Activated CD4-positive, alpha-beta memory T cell treated with anti-CD3 and anti-CD28 coated beads, Interleukin-2, amount 10 ng/mL, durations not matched to agents 7 days and 5 days (primary cell): ENCODE measurements at regions not wholly inside any gene's neighbourhood (a gene's known extent, or its start where the extent isn't known, plus 50 kb on each side); places are given as distances from the start of the nearest gene placed in this dataset.
A peak's percentile ranks its signal among the peaks of the same experiment; 100 is the strongest.

Source experiments
- CTCF ChIA-PET: fragments of 350-600 bp; sonication (Branson Sonifier 250); formaldehyde crosslinking; loops from one replicate; lab custom pipeline; 2021; ENCODE audit warnings: antibody characterized with exemption, inconsistent platforms; lab: Charles Lee
- POLR2A ChIA-PET: fragments of 350-600 bp; sonication (Branson Sonifier 250); formaldehyde crosslinking; loops from one replicate; lab custom pipeline; 2021; ENCODE audit warnings: antibody characterized with exemption; lab: Charles Lee
- DNase-seq: peaks from one replicate; pipeline ENCODE4 v3.0.0-alpha.2; 2020
- H3K27ac Mint-ChIP-seq: one replicate; pipeline ENCODE4 v1.8.0; 2021; ENCODE audit warnings: mild to moderate bottlenecking, mixed read lengths
- H3K27me3 Mint-ChIP-seq: one replicate; pipeline ENCODE4 v1.8.0; 2021; ENCODE audit warnings: mixed read lengths
- H3K36me3 Mint-ChIP-seq: one replicate; pipeline ENCODE4 v1.8.0; 2021; ENCODE audit warnings: low read depth, mixed read lengths
- H3K4me1 Mint-ChIP-seq: one replicate; pipeline ENCODE4 v1.8.0; 2021; ENCODE audit warnings: mixed read lengths
- H3K4me3 Mint-ChIP-seq: one replicate; pipeline ENCODE4 v1.8.0; 2021; ENCODE audit warnings: mild to moderate bottlenecking, mixed read lengths
- H3K9me3 Mint-ChIP-seq: one replicate; pipeline ENCODE4 v1.8.0; 2021; ENCODE audit warnings: mixed read lengths

- CTCF ChIA-PET, result no interaction called here
- no peak overlapping the region for H3K27ac Mint-ChIP-seq
- peaks cover 6% of the 10 kb centered on the region for H3K9me3 Mint-ChIP-seq
- H3K4me3 Mint-ChIP-seq, result no peak overlapping the region
- POLR2A ChIA-PET, result no interaction called here
- H3K36me3 Mint-ChIP-seq, result peaks cover 6% of the 10 kb centered on the region
- no peaks in the 10 kb centered on the region for H3K27me3 Mint-ChIP-seq
- H3K4me1 Mint-ChIP-seq, result peaks cover 19% of the 10 kb centered on the region
- no peak for DNase-seq
Measured at GRCh38 chr11:128204898-128205297, 382.5 kb downstream of the ETS1 start.

- Mint-ChIP-seq H3K27ac (no peak overlapping the region), H3K27me3 (no peaks in the 10 kb centered on the region), H3K36me3 (peaks cover 4% of the 10 kb centered on the region), H3K9me3 (peaks cover 2% of the 10 kb centered on the region), H3K4me1 (peaks cover 17% of the 10 kb centered on the region), H3K4me3 (no peak overlapping the region)
- CTCF ChIA-PET, result no interaction called here
- POLR2A ChIA-PET, result no interaction called here
- DNase-seq, result no peak
Measured at GRCh38 chr11:128201801-128202200, 385.6 kb downstream of the ETS1 start.

- ChIA-PET POLR2A (no interaction called here), CTCF (no interaction called here)
- Mint-ChIP-seq H3K27me3 (no peaks in the 10 kb centered on the region), H3K36me3 (peaks cover under 1% of the 10 kb centered on the region), H3K4me1 (peaks cover 19% of the 10 kb centered on the region), H3K4me3 (no peak overlapping the region), H3K27ac (no peak overlapping the region), H3K9me3 (no peaks in the 10 kb centered on the region)
- DNase-seq, result no peak
Measured at GRCh38 chr11:128201009-128201408, 386.3 kb downstream of the ETS1 start.

- POLR2A ChIA-PET, result no interaction called here
- CTCF ChIA-PET, result no interaction called here
- peaks cover 21% of the 10 kb centered on the region for H3K4me1 Mint-ChIP-seq
- no peaks in the 10 kb centered on the region for H3K27me3 Mint-ChIP-seq
- H3K9me3 Mint-ChIP-seq, result no peaks in the 10 kb centered on the region
- no peaks in the 10 kb centered on the region for H3K36me3 Mint-ChIP-seq
- H3K4me3 Mint-ChIP-seq, result no peak overlapping the region
- no peak overlapping the region for H3K27ac Mint-ChIP-seq
- DNase-seq, result no peak
Measured at GRCh38 chr11:128200467-128200866, 386.9 kb downstream of the ETS1 start.

GRCh38 chr11:128198216-128198772, 389.1 kb downstream of the ETS1 start:
- H3K27ac Mint-ChIP-seq, result no peak overlapping the region
- CTCF ChIA-PET, result interaction anchor here (1.2 kb wide), 1 partner anchor 633 kb away, joined by 5 read pairs; no protein-coding TSS in a partner anchor
- peaks cover 42% of the 10 kb centered on the region for H3K4me1 Mint-ChIP-seq

GRCh38 chr11:128196235-128196634, 391.1 kb downstream of the ETS1 start:
- ChIA-PET POLR2A (no interaction called here), CTCF (no interaction called here)
- DNase-seq, result no peak
- no peak overlapping the region for H3K27ac Mint-ChIP-seq
- peaks cover 2% of the 10 kb centered on the region for H3K27me3 Mint-ChIP-seq
- no peak overlapping the region for H3K4me3 Mint-ChIP-seq
- H3K4me1 Mint-ChIP-seq, result peaks cover 34% of the 10 kb centered on the region
- H3K9me3 Mint-ChIP-seq, result no peaks in the 10 kb centered on the region
- H3K36me3 Mint-ChIP-seq, result no peaks in the 10 kb centered on the region

More at GRCh38 chr11:128198216-128198772, 389.1 kb downstream of the ETS1 start:
- H3K9me3 Mint-ChIP-seq, result no peaks in the 10 kb centered on the region
- POLR2A ChIA-PET, result interaction anchor here (1.0 kb wide), 2 partner anchors 319 to 327 kb away, joined by 3 read pairs; no protein-coding TSS in a partner anchor
- peaks cover 2% of the 10 kb centered on the region for H3K27me3 Mint-ChIP-seq
- H3K36me3 Mint-ChIP-seq, result no peaks in the 10 kb centered on the region
- H3K4me3 Mint-ChIP-seq, result no peak overlapping the region
- DNase-seq, result no peak

GRCh38 chr11:128195756-128196155, 391.6 kb downstream of the ETS1 start:
- Mint-ChIP-seq H3K4me3 (no peak overlapping the region), H3K27ac (no peak overlapping the region), H3K9me3 (no peaks in the 10 kb centered on the region), H3K36me3 (no peaks in the 10 kb centered on the region), H3K4me1 (peaks cover 32% of the 10 kb centered on the region), H3K27me3 (peaks cover 2% of the 10 kb centered on the region)
- POLR2A ChIA-PET, result interaction anchor here (1.4 kb wide), 2 partner anchors 94 to 434 kb away, joined by 3 read pairs; no protein-coding TSS in a partner anchor
- DNase-seq, result no peak
- CTCF ChIA-PET, result interaction anchor here (1.3 to 1.7 kb wide), 2 partner anchors 94 to 436 kb away, joined by 4 read pairs; no protein-coding TSS in a partner anchor

- no peak overlapping the region for H3K27ac Mint-ChIP-seq
- H3K9me3 Mint-ChIP-seq, result no peaks in the 10 kb centered on the region
- H3K27me3 Mint-ChIP-seq, result peaks cover 2% of the 10 kb centered on the region
- ChIA-PET CTCF (interaction anchor here (1.0 to 1.7 kb wide), 3 partner anchors 94 to 636 kb away, joined by 3 to 4 read pairs (median 4); no protein-coding TSS in a partner anchor), POLR2A (interaction anchor here (1.4 kb wide), 2 partner anchors 94 to 434 kb away, joined by 3 read pairs; no protein-coding TSS in a partner anchor)
- DNase-seq, result peak; percentile 53
- no peaks in the 10 kb centered on the region for H3K36me3 Mint-ChIP-seq
- H3K4me1 Mint-ChIP-seq, result peaks cover 33% of the 10 kb centered on the region
- H3K4me3 Mint-ChIP-seq, result no peak overlapping the region
Measured at GRCh38 chr11:128195057-128195751, 392.2 kb downstream of the ETS1 start.

- H3K27me3 Mint-ChIP-seq, result peaks cover 2% of the 10 kb centered on the region
- no peak overlapping the region for H3K4me3 Mint-ChIP-seq
- POLR2A ChIA-PET, result interaction anchor here (1.4 kb wide), 2 partner anchors 95 to 435 kb away, joined by 3 read pairs; no protein-coding TSS in a partner anchor
- peaks cover 38% of the 10 kb centered on the region for H3K4me1 Mint-ChIP-seq
- no peak overlapping the region for H3K27ac Mint-ChIP-seq
- H3K36me3 Mint-ChIP-seq, result no peaks in the 10 kb centered on the region
- no peak for DNase-seq
- CTCF ChIA-PET, result interaction anchor here (1.0 to 1.7 kb wide), 2 partner anchors 95 to 637 kb away, joined by 3 to 4 read pairs; no protein-coding TSS in a partner anchor
- no peaks in the 10 kb centered on the region for H3K9me3 Mint-ChIP-seq
Measured at GRCh38 chr11:128194216-128194615, 393.1 kb downstream of the ETS1 start.

GRCh38 chr11:128193615-128194014, 393.7 kb downstream of the ETS1 start:
- Mint-ChIP-seq H3K9me3 (no peaks in the 10 kb centered on the region), H3K36me3 (no peaks in the 10 kb centered on the region), H3K27me3 (peaks cover 2% of the 10 kb centered on the region), H3K4me1 (peaks cover 38% of the 10 kb centered on the region), H3K4me3 (no peak overlapping the region), H3K27ac (no peak overlapping the region)
- ChIA-PET CTCF (interaction anchor here (0.9 kb wide), 1 partner anchor 437 kb away, joined by 6 read pairs; no protein-coding TSS in a partner anchor), POLR2A (no interaction called here)
- no peak for DNase-seq

- peaks cover 32% of the 10 kb centered on the region for H3K4me1 Mint-ChIP-seq
- H3K27ac Mint-ChIP-seq, result no peak overlapping the region
- H3K36me3 Mint-ChIP-seq, result peaks cover 4% of the 10 kb centered on the region
- POLR2A ChIA-PET, result interaction anchor here (1.1 kb wide), 1 partner anchor 95 kb away, joined by 3 read pairs; no protein-coding TSS in a partner anchor
- H3K9me3 Mint-ChIP-seq, result peaks cover 8% of the 10 kb centered on the region
- H3K27me3 Mint-ChIP-seq, result peaks cover 2% of the 10 kb centered on the region
- no peak overlapping the region for H3K4me3 Mint-ChIP-seq
- no peak for DNase-seq
- CTCF ChIA-PET, result interaction anchor here (1.0 to 1.5 kb wide), 3 partner anchors 32 to 444 kb away, joined by 3 to 4 read pairs (median 4); no protein-coding TSS in a partner anchor
Measured at GRCh38 chr11:128190312-128190711, 397.0 kb downstream of the ETS1 start.

GRCh38 chr11:128189823-128190222, 397.5 kb downstream of the ETS1 start:
- CTCF ChIA-PET, result interaction anchor here (1.0 to 1.5 kb wide), 3 partner anchors 32 to 444 kb away, joined by 3 to 4 read pairs (median 4); no protein-coding TSS in a partner anchor
- DNase-seq, result no peak
- Mint-ChIP-seq H3K36me3 (peaks cover 7% of the 10 kb centered on the region), H3K4me3 (no peak overlapping the region), H3K27me3 (peaks cover 2% of the 10 kb centered on the region), H3K4me1 (peaks cover 27% of the 10 kb centered on the region), H3K9me3 (peaks cover 13% of the 10 kb centered on the region), H3K27ac (no peak overlapping the region)
- POLR2A ChIA-PET, result interaction anchor here (1.1 kb wide), 1 partner anchor 95 kb away, joined by 3 read pairs; no protein-coding TSS in a partner anchor
